HepG2 (cell line): ENCODE measurements at regions not wholly inside any gene's neighbourhood (a gene's known extent, or its start where the extent isn't known, plus 50 kb on each side); places are given as distances from the start of the nearest gene placed in this dataset.
A peak's percentile ranks its signal among the peaks of the same experiment; 100 is the strongest.

Experiments used
- ATAC-seq: fragments of 200-7000 bp; cut with Tn5 transposase; 3 replicates; pipeline ENCODE4 v1.9.1; 2020; ENCODE audit warnings: mild to moderate bottlenecking, moderate library complexity
- BruUV-seq: library from RNA; stranded (reverse); fragments of 400-500 nt; replicated peaks from 2 replicates; lab custom pipeline; 2021; lab: Mats Ljungman, UMichigan
- CTCF ChIA-PET: fragments of 300-600 bp; formaldehyde crosslinking; extraction: SDS; loops from one replicate; lab custom pipeline; 2021; ENCODE audit warnings: low total read pairs, inconsistent platforms, low intra/inter-chr PET ratio; lab: Yijun Ruan, JAX
- POLR2A ChIA-PET: fragments of 350-600 bp; sonication (Branson Sonifier 250); formaldehyde crosslinking; loops from one replicate; lab custom pipeline; 2020; ENCODE audit warnings: antibody characterized with exemption, inconsistent platforms; lab: Yijun Ruan, JAX
- DNase-seq: peaks from one replicate; pipeline ENCODE4 v3.0.0-alpha.2; 2015; ENCODE audit warnings: low spot score
- FAIRE-seq: peaks from 3 replicates; lab custom pipeline; 2011; peaks lifted over from hg19 to GRCh38; lab: Jason Lieb, UNC
- H2AFZ ChIP-seq: one replicate; pipeline ENCODE4 v1.6.1; 2011; ENCODE audit warnings: low read length, inconsistent platforms
- H3K27ac ChIP-seq: fragments of 300-600 bp; 3 replicates; pipeline ENCODE4 v1.8.0; 2011; ENCODE audit warnings: mixed run types, mild to moderate bottlenecking, mixed read lengths, low read length, inconsistent platforms; ENCODE audit not compliant: insufficient read depth; ENCODE audit errors: extremely low read length
- H3K27me3 ChIP-seq, 2 experiments: fragments of 200-600 bp in 1 of 2; 2 replicates in 1 of 2; 3 replicates in 1 of 2; pipeline versions ENCODE4 v1.6.0 to v1.8.0; 2011; ENCODE audit warnings: low read length in 2 of 2, mild to moderate bottlenecking in 2 of 2, moderate library complexity in 2 of 2, inconsistent platforms in 1 of 2; ENCODE audit not compliant: insufficient read depth in 2 of 2, control insufficient read depth in 1 of 2
- H3K36me3 ChIP-seq, 2 experiments: fragments of 200-600 bp in 1 of 2; replicated peaks in 1 of 2; 2 replicates in 1 of 2; 3 replicates in 1 of 2; pipeline versions ENCODE4 v1.5.1 to v1.8.0; 2011; ENCODE audit warnings: low read length in 2 of 2, inconsistent platforms in 1 of 2; ENCODE audit not compliant: insufficient read depth in 2 of 2, control insufficient read depth in 1 of 2
- H3K4me1 ChIP-seq: 2 replicates; pipeline ENCODE4 v1.5.1; 2012; ENCODE audit warnings: low read length, inconsistent platforms; ENCODE audit not compliant: insufficient read depth
- H3K4me2 ChIP-seq: 2 replicates; pipeline ENCODE4 v1.6.0; 2011; ENCODE audit warnings: low read depth, low read length, inconsistent platforms
- H3K4me3 ChIP-seq, 3 experiments: fragments of 200-600 bp in 1 of 3; sonication (generic), shearing (Covaris generic) in 1 of 3; replicated peaks in 1 of 3; 2 replicates each; pipeline ENCODE4 v1.5.1; 2011 to 2016; ENCODE audit warnings: low read length in 3 of 3, inconsistent platforms in 2 of 3, low read depth in 2 of 3, mild to moderate bottlenecking in 2 of 3, control low read depth in 1 of 3, mixed read lengths in 1 of 3; ENCODE audit not compliant: insufficient read depth in 1 of 3
- H3K79me2 ChIP-seq: one replicate; pipeline ENCODE4 v1.6.1; 2011; ENCODE audit warnings: low read length, inconsistent platforms; ENCODE audit not compliant: insufficient read depth
- H3K9ac ChIP-seq: 2 replicates; pipeline ENCODE4 v1.6.0; 2011; ENCODE audit warnings: mild to moderate bottlenecking, low read depth, low read length, inconsistent platforms; ENCODE audit not compliant: insufficient read depth
- H3K9me3 ChIP-seq: 2 replicates; pipeline ENCODE4 v1.5.1; 2012; ENCODE audit warnings: mild to moderate bottlenecking, low read length
- H4K20me1 ChIP-seq: 2 replicates; pipeline ENCODE4 v1.6.0; 2011; ENCODE audit warnings: inconsistent platforms, mild to moderate bottlenecking, low read length, moderate library complexity; ENCODE audit not compliant: insufficient read depth
- CREB1 ChIP-seq, 2 experiments: fragments of 450-650 bp in 1 of 2; IDR thresholded peaks; 2 replicates each; pipeline ENCODE4 v1.6.1; 2016 to 2017; ENCODE audit warnings: control low read depth in 1 of 2, mild to moderate bottlenecking in 1 of 2, missing compliant biosample characterization in 1 of 2, missing genetic modification characterization in 1 of 2
- ESRRA ChIP-seq: sonication (generic); formaldehyde crosslinking; IDR thresholded peaks from 2 replicates; pipeline ENCODE4 v1.5.1; 2020; ENCODE audit warnings: mild to moderate bottlenecking, low read depth, missing genetic modification reagents
- SALL1 ChIP-seq: sonication (generic); formaldehyde crosslinking; IDR thresholded peaks from 2 replicates; pipeline ENCODE4 v1.8.0; 2022; ENCODE audit warnings: mild to moderate bottlenecking, missing genetic modification reagents
- SIX4 ChIP-seq: sonication (generic); formaldehyde crosslinking; IDR thresholded peaks from 2 replicates; pipeline ENCODE4 v1.4.0; 2020; ENCODE audit warnings: missing genetic modification reagents
- ZBTB7B ChIP-seq: sonication (generic); formaldehyde crosslinking; IDR thresholded peaks from 2 replicates; pipeline ENCODE4 v1.4.0; 2020; ENCODE audit warnings: missing genetic modification reagents
- ZNF451 ChIP-seq: sonication (generic); formaldehyde crosslinking; IDR thresholded peaks from 2 replicates; pipeline ENCODE4 v1.5.0; 2020; ENCODE audit warnings: mild to moderate bottlenecking, missing genetic modification reagents
- ZNF570 ChIP-seq: sonication (generic); formaldehyde crosslinking; IDR thresholded peaks from 2 replicates; pipeline ENCODE4 v1.4.0; 2020; ENCODE audit warnings: mild to moderate bottlenecking, missing genetic modification reagents, borderline replicate concordance
- WGBS: methylation state at CpG from one replicate; pipeline ENCODE4 v1.1.6; 2017; ENCODE audit warnings: low lambda C conversion rate; 5-methylcytosine and 5-hydroxymethylcytosine counted together
- in situ Hi-C: cut with HindIII; loops from 2 replicates; pipeline ENCODE4 v1.10.0; 2017; ENCODE audit warnings: low pct_unique_long_range_greater_than_20kb; ENCODE audit not compliant: extremely low pct_ligation_motif_present
- intact Hi-C: fragments of 100-400 bp; cut with micrococcal nuclease; formaldehyde crosslinking; loops from one replicate; pipeline ENCODE4 v1.10.0; 2022; ENCODE audit not compliant: unreplicated experiment
- TF ChIP-seq, protein P1 (sequence below): sonication (generic); formaldehyde crosslinking; IDR thresholded peaks from 2 replicates; pipeline ENCODE4 v1.5.1; 2020; ENCODE audit warnings: mild to moderate bottlenecking, missing genetic modification reagents, moderate library complexity
- TF ChIP-seq, protein P2 (sequence below): sonication (generic); formaldehyde crosslinking; IDR thresholded peaks from 2 replicates; pipeline ENCODE4 v1.4.0; 2020; ENCODE audit warnings: missing genetic modification reagents

DNA sequence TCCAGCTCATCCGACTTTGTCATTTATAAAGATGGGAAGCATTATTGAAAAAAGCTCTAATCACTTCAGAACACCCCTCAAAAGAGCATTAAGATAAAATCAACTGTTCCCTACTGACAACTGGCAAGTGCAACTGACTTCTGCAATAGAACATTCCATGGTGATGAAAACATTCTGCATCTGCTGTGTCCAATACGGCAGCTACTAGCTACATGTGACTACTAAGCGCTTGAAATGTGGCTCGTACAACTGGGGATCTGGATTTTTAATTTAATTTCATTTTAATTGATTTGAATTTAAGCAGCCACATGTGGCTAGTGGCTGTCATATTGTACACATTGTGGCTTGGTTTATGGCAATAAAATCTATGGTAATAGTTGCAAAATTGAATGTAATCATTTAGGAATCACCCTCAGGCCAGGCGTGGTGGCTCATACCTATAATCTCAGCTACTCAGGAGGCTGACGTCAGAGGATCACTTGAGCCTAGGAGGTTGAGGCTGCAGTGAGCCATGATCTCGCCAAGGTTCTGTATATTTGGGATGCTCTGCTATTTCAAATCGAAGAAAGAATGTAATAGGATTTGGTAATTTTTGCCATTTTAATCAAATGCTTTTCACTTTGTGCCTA, 390.3 kb downstream of the GABRB3 start:
- Histone ChIP-seq H3K27ac (no peak overlapping the region), H3K9me3 (peaks cover 96% of the 10 kb centered on the region), H3K27me3 (no peaks in the 10 kb centered on the region), H3K36me3 (no peaks in the 10 kb centered on the region), H3K79me2 (no peaks in the 10 kb centered on the region), H3K4me1 (no peaks in the 10 kb centered on the region), H3K4me3 (no peak overlapping the region), H3K4me2 (no peak overlapping the region), H3K9ac (no peak overlapping the region), H2AFZ (no peak overlapping the region), H4K20me1 (no peaks in the 10 kb centered on the region)
- BruUV-seq, result no TSS peak
- no peak for DNase-seq
- TF ChIP-seq, protein P1, sequence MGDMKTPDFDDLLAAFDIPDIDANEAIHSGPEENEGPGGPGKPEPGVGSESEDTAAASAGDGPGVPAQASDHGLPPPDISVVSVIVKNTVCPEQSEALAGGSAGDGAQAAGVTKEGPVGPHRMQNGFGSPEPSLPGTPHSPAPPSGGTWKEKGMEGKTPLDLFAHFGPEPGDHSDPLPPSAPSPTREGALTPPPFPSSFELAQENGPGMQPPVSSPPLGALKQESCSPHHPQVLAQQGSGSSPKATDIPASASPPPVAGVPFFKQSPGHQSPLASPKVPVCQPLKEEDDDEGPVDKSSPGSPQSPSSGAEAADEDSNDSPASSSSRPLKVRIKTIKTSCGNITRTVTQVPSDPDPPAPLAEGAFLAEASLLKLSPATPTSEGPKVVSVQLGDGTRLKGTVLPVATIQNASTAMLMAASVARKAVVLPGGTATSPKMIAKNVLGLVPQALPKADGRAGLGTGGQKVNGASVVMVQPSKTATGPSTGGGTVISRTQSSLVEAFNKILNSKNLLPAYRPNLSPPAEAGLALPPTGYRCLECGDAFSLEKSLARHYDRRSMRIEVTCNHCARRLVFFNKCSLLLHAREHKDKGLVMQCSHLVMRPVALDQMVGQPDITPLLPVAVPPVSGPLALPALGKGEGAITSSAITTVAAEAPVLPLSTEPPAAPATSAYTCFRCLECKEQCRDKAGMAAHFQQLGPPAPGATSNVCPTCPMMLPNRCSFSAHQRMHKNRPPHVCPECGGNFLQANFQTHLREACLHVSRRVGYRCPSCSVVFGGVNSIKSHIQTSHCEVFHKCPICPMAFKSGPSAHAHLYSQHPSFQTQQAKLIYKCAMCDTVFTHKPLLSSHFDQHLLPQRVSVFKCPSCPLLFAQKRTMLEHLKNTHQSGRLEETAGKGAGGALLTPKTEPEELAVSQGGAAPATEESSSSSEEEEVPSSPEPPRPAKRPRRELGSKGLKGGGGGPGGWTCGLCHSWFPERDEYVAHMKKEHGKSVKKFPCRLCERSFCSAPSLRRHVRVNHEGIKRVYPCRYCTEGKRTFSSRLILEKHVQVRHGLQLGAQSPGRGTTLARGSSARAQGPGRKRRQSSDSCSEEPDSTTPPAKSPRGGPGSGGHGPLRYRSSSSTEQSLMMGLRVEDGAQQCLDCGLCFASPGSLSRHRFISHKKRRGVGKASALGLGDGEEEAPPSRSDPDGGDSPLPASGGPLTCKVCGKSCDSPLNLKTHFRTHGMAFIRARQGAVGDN, result no peak
- TF ChIP-seq CREB1 (IDR thresholded peaks at IDR 0.05), result peak; percentile 38; the same call in 1 of the 2 replicates
- TF ChIP-seq CREB1 (CRISPR knock-in tag; IDR thresholded peaks at IDR 0.05), result no peak
- ChIA-PET POLR2A (no interaction called here), CTCF (no interaction called here)
- in situ Hi-C loops (no loop called here), intact Hi-C loops (no loop called here)
- no peak for ATAC-seq
- WGBS, result 5% methylated on average over 8 of the region's 8 CpGs
- no peak for FAIRE-seq

DNA sequence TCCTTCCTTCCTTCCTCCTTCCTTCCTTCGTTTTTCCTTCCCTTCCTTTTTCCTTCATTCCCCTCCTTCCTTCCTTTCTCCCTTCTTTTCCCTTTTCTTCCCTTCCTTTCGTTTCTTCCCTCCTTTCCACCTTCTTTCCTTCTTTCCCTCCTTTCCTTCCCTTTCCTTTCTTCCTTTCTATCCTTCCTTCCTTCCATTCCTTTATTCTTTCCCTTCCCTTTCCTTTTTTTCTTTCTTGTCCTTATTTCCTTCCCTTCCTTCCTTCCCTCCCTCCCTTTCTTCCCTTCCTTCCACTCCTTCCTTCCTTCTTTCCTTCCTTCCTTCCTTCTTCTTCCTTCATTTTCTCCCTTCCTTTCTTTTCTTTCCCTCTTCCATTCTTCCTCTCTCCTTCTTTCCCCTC, 394.6 kb downstream of the GABRB3 start:
- DNase-seq, result no peak
- no peaks in the 10 kb centered on the region for H3K4me1 ChIP-seq
- 2% methylated on average over 2 of the region's 2 CpGs for WGBS
- no peaks in the 10 kb centered on the region for H3K27me3 ChIP-seq
- no peak overlapping the region for H2AFZ ChIP-seq
- ATAC-seq, result no peak
- intact Hi-C loops (no loop called here), in situ Hi-C loops (no loop called here)
- H3K4me3 ChIP-seq, result no peak overlapping the region
- H3K79me2 ChIP-seq, result no peaks in the 10 kb centered on the region
- no peak overlapping the region for H3K9ac ChIP-seq
- no TSS peak for BruUV-seq
- CTCF ChIA-PET, result no interaction called here
- H3K9me3 ChIP-seq, result peaks cover 100% of the 10 kb centered on the region
- H4K20me1 ChIP-seq, result no peaks in the 10 kb centered on the region
- H3K36me3 ChIP-seq, result no peaks in the 10 kb centered on the region
- POLR2A ChIA-PET, result no interaction called here
- H3K4me2 ChIP-seq, result no peak overlapping the region
- FAIRE-seq, result no peak
- H3K27ac ChIP-seq, result no peak overlapping the region
- no peak for TF ChIP-seq ZBTB7B (CRISPR knock-in tag)
- TF ChIP-seq ZNF451 (CRISPR knock-in tag), result no peak
- TF ChIP-seq SIX4 (CRISPR knock-in tag), result no peak
- TF ChIP-seq, protein P2, sequence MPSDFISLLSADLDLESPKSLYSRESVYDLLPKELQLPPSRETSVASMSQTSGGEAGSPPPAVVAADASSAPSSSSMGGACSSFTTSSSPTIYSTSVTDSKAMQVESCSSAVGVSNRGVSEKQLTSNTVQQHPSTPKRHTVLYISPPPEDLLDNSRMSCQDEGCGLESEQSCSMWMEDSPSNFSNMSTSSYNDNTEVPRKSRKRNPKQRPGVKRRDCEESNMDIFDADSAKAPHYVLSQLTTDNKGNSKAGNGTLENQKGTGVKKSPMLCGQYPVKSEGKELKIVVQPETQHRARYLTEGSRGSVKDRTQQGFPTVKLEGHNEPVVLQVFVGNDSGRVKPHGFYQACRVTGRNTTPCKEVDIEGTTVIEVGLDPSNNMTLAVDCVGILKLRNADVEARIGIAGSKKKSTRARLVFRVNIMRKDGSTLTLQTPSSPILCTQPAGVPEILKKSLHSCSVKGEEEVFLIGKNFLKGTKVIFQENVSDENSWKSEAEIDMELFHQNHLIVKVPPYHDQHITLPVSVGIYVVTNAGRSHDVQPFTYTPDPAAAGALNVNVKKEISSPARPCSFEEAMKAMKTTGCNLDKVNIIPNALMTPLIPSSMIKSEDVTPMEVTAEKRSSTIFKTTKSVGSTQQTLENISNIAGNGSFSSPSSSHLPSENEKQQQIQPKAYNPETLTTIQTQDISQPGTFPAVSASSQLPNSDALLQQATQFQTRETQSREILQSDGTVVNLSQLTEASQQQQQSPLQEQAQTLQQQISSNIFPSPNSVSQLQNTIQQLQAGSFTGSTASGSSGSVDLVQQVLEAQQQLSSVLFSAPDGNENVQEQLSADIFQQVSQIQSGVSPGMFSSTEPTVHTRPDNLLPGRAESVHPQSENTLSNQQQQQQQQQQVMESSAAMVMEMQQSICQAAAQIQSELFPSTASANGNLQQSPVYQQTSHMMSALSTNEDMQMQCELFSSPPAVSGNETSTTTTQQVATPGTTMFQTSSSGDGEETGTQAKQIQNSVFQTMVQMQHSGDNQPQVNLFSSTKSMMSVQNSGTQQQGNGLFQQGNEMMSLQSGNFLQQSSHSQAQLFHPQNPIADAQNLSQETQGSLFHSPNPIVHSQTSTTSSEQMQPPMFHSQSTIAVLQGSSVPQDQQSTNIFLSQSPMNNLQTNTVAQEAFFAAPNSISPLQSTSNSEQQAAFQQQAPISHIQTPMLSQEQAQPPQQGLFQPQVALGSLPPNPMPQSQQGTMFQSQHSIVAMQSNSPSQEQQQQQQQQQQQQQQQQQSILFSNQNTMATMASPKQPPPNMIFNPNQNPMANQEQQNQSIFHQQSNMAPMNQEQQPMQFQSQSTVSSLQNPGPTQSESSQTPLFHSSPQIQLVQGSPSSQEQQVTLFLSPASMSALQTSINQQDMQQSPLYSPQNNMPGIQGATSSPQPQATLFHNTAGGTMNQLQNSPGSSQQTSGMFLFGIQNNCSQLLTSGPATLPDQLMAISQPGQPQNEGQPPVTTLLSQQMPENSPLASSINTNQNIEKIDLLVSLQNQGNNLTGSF, result no peak
- TF ChIP-seq ZNF570 (CRISPR knock-in tag), result no peak
- no peak for TF ChIP-seq SALL1
- TF ChIP-seq ESRRA, result no peak
